IPS-15b (cell line): ENCODE measurements at regions not wholly inside any gene's neighbourhood (a gene's known extent, or its start where the extent isn't known, plus 50 kb on each side); places are given as distances from the start of the nearest gene placed in this dataset.

Experiments used
- H3K27me3 ChIP-seq: one replicate; pipeline ENCODE4 v1.6.1; 2013; ENCODE audit warnings: low read length; ENCODE audit not compliant: control insufficient read depth, insufficient read depth
- H3K36me3 ChIP-seq: one replicate; pipeline ENCODE4 v1.6.1; 2013; ENCODE audit warnings: low read length; ENCODE audit not compliant: control insufficient read depth, insufficient read depth
- H3K4me1 ChIP-seq: one replicate; pipeline ENCODE4 v1.6.1; 2013; ENCODE audit warnings: mild to moderate bottlenecking, low read length; ENCODE audit not compliant: control insufficient read depth, insufficient read depth
- H3K4me3 ChIP-seq: one replicate; pipeline ENCODE4 v1.5.1; 2013; ENCODE audit warnings: low read depth, low read length
- H3K9ac ChIP-seq: one replicate; pipeline ENCODE4 v1.6.1; 2013; ENCODE audit warnings: low read depth, mild to moderate bottlenecking, low read length
- H3K9me3 ChIP-seq: one replicate; pipeline ENCODE4 v1.6.1; 2013; ENCODE audit warnings: mild to moderate bottlenecking, low read length; ENCODE audit not compliant: control insufficient read depth, insufficient read depth

GRCh38 chr2:446963-447530, 159.2 kb upstream of the ALKAL2 start:
- H3K9ac ChIP-seq: no peak overlapping the region
- no peaks in the 10 kb centered on the region for H3K27me3 ChIP-seq
- no peak overlapping the region for H3K4me3 ChIP-seq
- no peaks in the 10 kb centered on the region for H3K9me3 ChIP-seq
- no peaks in the 10 kb centered on the region for H3K36me3 ChIP-seq
- H3K4me1 ChIP-seq: peaks cover 4% of the 10 kb centered on the region

- peaks cover 4% of the 10 kb centered on the region for H3K4me1 ChIP-seq
- H3K27me3 ChIP-seq: no peaks in the 10 kb centered on the region
- no peak overlapping the region for H3K9ac ChIP-seq
- H3K4me3 ChIP-seq: no peak overlapping the region
- H3K9me3 ChIP-seq: no peaks in the 10 kb centered on the region
- H3K36me3 ChIP-seq: no peaks in the 10 kb centered on the region
Measured at GRCh38 chr2:446303-446874, 158.5 kb upstream of the ALKAL2 start.

GRCh38 chr2:445896-446295, 158.0 kb upstream of the ALKAL2 start:
- no peak overlapping the region for H3K9ac ChIP-seq
- no peaks in the 10 kb centered on the region for H3K9me3 ChIP-seq
- H3K27me3 ChIP-seq: no peaks in the 10 kb centered on the region
- H3K4me1 ChIP-seq: peaks cover 4% of the 10 kb centered on the region
- H3K36me3 ChIP-seq: no peaks in the 10 kb centered on the region
- H3K4me3 ChIP-seq: no peak overlapping the region

GRCh38 chr2:444937-445884, 157.3 kb upstream of the ALKAL2 start:
- Histone ChIP-seq H3K4me1 (peaks cover 4% of the 10 kb centered on the region), H3K9me3 (no peaks in the 10 kb centered on the region)

GRCh38 chr2:443741-444140, 155.8 kb upstream of the ALKAL2 start:
- Histone ChIP-seq H3K9me3 (no peaks in the 10 kb centered on the region), H3K4me3 (no peak overlapping the region), H3K4me1 (no peaks in the 10 kb centered on the region), H3K9ac (no peak overlapping the region), H3K27me3 (no peaks in the 10 kb centered on the region), H3K36me3 (no peaks in the 10 kb centered on the region)

More at GRCh38 chr2:444937-445884, 157.3 kb upstream of the ALKAL2 start:
- H3K9ac ChIP-seq: no peak overlapping the region
- no peaks in the 10 kb centered on the region for H3K27me3 ChIP-seq
- no peak overlapping the region for H3K4me3 ChIP-seq
- H3K36me3 ChIP-seq: no peaks in the 10 kb centered on the region

- Histone ChIP-seq H3K4me1 (no peaks in the 10 kb centered on the region), H3K27me3 (no peaks in the 10 kb centered on the region), H3K36me3 (no peaks in the 10 kb centered on the region), H3K9ac (no peak overlapping the region), H3K4me3 (no peak overlapping the region), H3K9me3 (no peaks in the 10 kb centered on the region)
Measured at GRCh38 chr2:443216-443615, 155.3 kb upstream of the ALKAL2 start.

- Histone ChIP-seq H3K36me3 (no peaks in the 10 kb centered on the region), H3K4me3 (no peak overlapping the region), H3K9ac (no peak overlapping the region), H3K4me1 (no peaks in the 10 kb centered on the region), H3K27me3 (no peaks in the 10 kb centered on the region), H3K9me3 (no peaks in the 10 kb centered on the region)
Measured at GRCh38 chr2:441258-442022, 153.5 kb upstream of the ALKAL2 start.

GRCh38 chr2:440403-440740, 152.5 kb upstream of the ALKAL2 start:
- H3K27me3 ChIP-seq: no peaks in the 10 kb centered on the region
- no peaks in the 10 kb centered on the region for H3K4me1 ChIP-seq
- H3K9me3 ChIP-seq: no peaks in the 10 kb centered on the region
- H3K9ac ChIP-seq: no peak overlapping the region
- no peaks in the 10 kb centered on the region for H3K36me3 ChIP-seq
- H3K4me3 ChIP-seq: no peak overlapping the region

GRCh38 chr2:439556-440402, 151.9 kb upstream of the ALKAL2 start:
- Histone ChIP-seq H3K9me3 (no peaks in the 10 kb centered on the region), H3K4me1 (no peaks in the 10 kb centered on the region), H3K27me3 (no peaks in the 10 kb centered on the region), H3K9ac (no peak overlapping the region), H3K4me3 (no peak overlapping the region), H3K36me3 (no peaks in the 10 kb centered on the region)

- H3K36me3 ChIP-seq: no peaks in the 10 kb centered on the region
- no peak overlapping the region for H3K9ac ChIP-seq
- no peaks in the 10 kb centered on the region for H3K9me3 ChIP-seq
- no peaks in the 10 kb centered on the region for H3K4me1 ChIP-seq
- H3K27me3 ChIP-seq: no peaks in the 10 kb centered on the region
- no peak overlapping the region for H3K4me3 ChIP-seq
Measured at GRCh38 chr2:439077-439476, 151.2 kb upstream of the ALKAL2 start.
